HG03460 (cell line): ENCODE measurements at regions not wholly inside any gene's neighbourhood (a gene's known extent, or its start where the extent isn't known, plus 50 kb on each side); places are given as distances from the start of the nearest gene placed in this dataset.
"Not testable (repeated sequence)": the region's sequence is repeated elsewhere in the genome, so short reads cannot be mapped to it uniquely, and the experiment has no call there.

Experiments
- ATAC-seq: cut with Tn5 transposase; IDR thresholded peaks from one replicate; pipeline ENCODE4 v1.9.1; 2021; ENCODE audit not compliant: unreplicated experiment

GRCh38 chr2:176565641-176566323 lies 296.5 kb downstream of the MTX2 start:
- no peak for ATAC-seq

GRCh38 chr2:176566496-176566895 lies 297.3 kb downstream of the MTX2 start:
- ATAC-seq, result no peak

GRCh38 chr2:176566961-176567360 lies 297.7 kb downstream of the MTX2 start:
- no peak for ATAC-seq

- no peak for ATAC-seq
Observed at GRCh38 chr2:176567361-176567760, 298.1 kb downstream of the MTX2 start.

DNA sequence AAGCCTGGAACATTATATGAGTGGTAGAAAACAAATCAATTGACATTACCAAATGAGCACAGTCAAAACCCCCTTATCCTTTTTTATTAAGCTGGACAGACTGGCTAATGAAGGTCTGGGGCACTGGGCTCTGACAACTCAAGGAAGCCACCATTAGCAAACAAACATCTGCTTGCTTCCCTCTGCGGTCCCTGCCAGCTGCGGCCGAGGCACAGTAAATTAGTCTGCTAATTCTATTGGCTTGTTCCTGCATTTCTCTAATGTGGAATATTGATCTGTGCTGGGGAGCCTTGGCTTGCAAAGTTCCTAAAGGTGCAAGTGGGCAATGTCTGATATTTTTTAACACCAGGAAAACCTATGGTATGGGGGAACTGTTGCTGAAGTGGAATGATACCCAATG lies 300.3 kb downstream of the MTX2 start:
- ATAC-seq, result no peak

DNA sequence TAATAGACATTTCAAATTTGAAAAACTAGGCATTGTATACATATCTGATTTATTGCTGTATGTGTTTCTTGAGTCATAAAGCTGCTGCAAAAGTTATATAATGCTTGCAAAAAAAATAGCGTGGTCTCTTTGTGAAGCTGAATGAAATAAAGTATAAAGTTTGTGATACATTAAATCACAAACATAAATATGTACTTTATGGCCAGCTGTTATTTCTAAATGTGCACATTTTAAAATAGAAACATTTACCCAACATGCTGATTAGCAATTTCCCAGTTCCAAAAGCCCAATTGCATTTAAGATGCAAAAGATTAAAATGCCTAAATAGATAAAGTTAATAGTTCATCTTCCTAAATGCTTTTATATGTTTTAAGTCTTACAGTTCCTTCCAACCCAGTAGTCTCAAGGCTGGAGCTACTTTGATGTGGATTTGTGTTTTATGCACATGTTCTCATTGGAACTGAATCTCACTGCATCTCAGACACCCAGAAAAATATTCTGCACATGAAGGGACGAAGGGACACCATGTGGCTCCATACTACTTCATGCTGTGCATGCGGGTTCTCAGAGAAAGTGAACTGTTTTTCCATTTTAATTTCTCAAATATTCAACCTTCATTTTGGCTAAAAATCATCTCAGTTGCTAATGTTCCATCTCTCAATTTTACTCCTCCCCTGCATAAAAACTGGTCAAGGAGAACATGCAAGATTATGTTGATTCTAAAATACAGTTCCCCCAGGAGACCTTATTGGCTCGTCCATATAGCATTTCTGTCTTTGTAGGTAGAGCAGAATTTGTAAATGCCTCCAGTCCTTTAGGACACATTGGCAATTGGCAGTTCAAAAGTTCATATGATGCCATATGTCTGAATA lies 304.6 kb downstream of the MTX2 start:
- ATAC-seq, result no peak

DNA sequence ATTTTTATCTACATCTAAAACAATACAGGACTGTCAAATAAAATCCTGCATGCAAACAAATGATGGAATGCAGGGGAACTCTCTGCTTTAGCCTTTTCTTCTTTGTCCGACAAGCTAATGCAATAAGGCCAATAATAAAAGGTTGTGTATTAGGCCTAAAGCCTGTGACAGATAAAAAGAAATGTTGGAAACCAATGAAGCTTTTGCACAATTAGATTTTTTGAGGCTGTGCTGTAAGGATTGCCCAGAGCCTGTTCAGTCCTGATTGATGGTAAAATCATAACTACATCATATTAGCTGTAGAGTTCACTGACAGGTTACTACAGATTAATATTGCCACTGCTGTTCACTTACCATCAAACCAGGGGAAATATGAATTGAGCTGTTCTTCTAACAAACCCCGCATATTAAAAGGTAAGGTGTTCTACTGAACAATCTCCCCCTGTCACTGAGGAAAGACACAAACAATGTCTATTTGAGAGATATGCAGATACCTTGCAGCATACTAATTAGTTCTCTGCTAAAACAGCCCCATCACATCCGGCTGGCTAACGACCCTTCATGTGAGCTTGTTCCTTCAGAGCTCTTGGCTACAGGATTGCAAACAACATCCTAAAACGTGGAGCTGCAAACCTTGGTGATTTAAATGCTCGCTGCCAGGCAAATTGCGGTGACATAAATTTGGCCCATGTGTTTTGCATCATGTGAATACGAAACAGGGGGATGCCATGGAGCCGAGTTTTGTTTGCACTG lies 305.4 kb downstream of the MTX2 start:
- ATAC-seq, result no peak

DNA sequence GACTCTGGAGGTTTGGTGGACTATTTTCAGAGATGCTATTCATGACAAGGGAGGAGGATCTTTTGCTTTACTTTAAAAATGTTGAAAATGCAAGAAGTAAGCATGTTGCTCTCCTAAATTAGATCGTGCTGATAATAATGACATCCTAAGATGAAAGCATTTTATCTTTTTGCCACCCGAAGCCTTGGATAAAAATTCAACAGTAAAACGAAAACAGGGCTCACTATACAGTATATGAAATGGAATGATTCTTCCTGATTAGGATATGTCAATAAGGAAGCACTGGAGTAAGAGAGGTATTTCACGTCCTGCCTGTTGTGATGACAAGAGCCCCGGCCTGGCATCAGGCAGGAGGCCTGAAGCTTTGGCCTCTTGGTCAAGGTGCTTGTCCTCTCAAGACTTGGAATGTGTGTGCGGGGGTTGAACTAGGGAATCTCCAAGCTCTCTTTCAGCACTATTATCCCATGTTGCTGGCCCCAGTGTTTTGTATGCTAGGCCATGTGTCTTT lies 306.0 kb downstream of the MTX2 start:
- ATAC-seq, result no peak

GRCh38 chr2:176577054-176577453 lies 307.8 kb downstream of the MTX2 start:
- no peak for ATAC-seq

- ATAC-seq, result not testable (repeated sequence)
Observed at GRCh38 chr2:176578292-176578691, 309.1 kb downstream of the MTX2 start.

- ATAC-seq, result no peak
Observed at GRCh38 chr2:176579608-176580007, 310.4 kb downstream of the MTX2 start.

- ATAC-seq, result no peak
Observed at GRCh38 chr2:176581557-176582165, 312.4 kb downstream of the MTX2 start.

DNA sequence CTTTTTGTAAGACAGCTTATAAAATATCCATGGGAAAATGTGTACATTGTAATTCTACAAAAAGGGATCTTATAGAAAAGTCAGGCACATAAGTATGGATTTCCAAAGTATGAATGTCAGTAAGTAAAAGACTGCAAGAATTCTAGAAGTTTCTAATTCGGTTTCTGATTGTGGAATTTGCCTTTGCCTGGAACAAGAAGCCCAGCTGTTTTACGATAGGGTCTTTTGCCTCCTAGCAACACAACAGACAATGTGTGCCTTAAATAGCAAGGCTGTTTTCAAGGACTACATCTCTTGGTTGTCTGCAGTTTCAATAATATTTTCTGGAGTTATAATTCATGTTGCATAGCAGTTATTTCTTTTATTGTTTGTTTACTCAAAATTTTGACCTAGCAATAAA lies 312.9 kb downstream of the MTX2 start:
- no peak for ATAC-seq

- no peak for ATAC-seq
Observed at GRCh38 chr2:176582990-176583481, 313.8 kb downstream of the MTX2 start.

DNA sequence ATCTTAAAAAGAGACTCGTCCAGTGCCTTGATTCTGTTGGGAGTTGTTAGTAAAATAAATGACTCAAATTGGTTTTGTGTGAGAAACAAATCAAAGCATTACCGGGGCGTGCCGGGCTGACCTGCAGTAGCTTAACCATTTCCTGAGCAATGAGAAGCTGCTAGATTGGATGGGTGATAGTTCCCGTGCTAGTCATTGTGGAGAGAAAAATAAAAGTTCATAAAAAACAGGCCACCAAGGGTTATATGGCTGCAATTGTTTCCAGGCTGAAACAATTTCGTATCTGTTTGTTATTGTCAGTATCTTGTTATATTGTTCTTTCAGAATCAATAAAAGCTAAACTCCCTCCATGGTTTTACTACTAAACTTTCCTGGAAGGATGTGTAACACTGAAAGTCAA lies 314.4 kb downstream of the MTX2 start:
- no peak for ATAC-seq

- no peak for ATAC-seq
Observed at GRCh38 chr2:176584333-176584732, 315.1 kb downstream of the MTX2 start.

DNA sequence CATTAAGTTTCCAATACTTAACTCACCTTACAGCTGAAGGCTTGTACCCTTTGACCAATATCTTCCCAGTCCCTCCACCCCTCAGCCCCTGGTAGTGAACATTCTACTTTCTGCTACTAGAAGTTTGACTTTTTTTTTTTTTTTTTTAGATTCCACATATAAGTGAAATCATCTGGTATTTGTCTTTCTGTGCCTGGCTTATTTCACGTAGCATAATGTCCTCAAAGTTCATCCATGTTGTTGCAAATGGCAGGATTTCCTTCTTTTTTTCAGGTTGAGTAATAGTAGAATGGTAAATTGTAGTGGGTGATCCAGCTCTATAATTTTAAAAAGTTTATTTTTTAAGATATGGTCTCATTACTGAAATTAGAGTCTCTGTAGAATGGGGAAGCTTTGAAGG lies 316.0 kb downstream of the MTX2 start:
- ATAC-seq, result no peak

DNA sequence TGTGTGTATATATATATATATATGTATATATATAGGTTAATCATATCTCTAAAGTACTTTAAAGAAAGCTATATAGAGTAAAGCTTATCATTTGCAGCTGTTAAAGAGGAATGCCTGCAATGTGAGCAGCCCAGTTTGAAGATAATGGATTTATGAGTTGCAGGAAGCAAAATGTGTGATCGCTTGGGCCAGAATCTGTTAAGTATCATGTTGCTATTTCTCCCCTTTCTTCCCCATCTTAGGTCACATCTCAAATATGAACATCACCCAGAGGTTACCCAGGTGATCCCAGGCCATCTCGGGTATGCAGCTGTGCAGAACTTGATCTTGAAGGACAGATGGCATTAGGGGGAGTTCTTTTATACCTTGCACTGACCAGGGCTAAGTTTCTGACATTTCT lies 316.5 kb downstream of the MTX2 start:
- ATAC-seq, result no peak

GRCh38 chr2:176589287-176589686 lies 320.0 kb downstream of the MTX2 start:
- ATAC-seq, result no peak

- no peak for ATAC-seq
Observed at GRCh38 chr2:176589825-176590440, 320.7 kb downstream of the MTX2 start.
